ENCODE measurements at regions not wholly inside any gene's neighbourhood (a gene's known extent, or its start where the extent isn't known, plus 50 kb on each side); places are given as distances from the start of the nearest gene placed in this dataset.

- TF ChIP-seq CTCF (IDR thresholded peaks at IDR 0.05; ENCODE audit: insufficient read depth, low read length, poor library complexity, severe bottlenecking): no peak
- Histone ChIP-seq H3K4me3 (ENCODE audit: low read depth, low read length) (no peak overlapping the region), H3K36me3 (ENCODE audit: control insufficient read depth, insufficient read depth, low read length) (no peaks in the 10 kb centered on the region), H3K27me3 (ENCODE audit: control insufficient read depth, insufficient read depth, low read length) (no peaks in the 10 kb centered on the region)
- DNase-seq (ENCODE audit: low read depth): no peak
These were observed 492.3 kb downstream of the CENPC start for GRCh38 chr4:67052814-67053675.

GRCh38 chr4:67051000-67051789 lies 494.1 kb downstream of the CENPC start:
- no peak for TF ChIP-seq CTCF (IDR thresholded peaks at IDR 0.05; ENCODE audit: insufficient read depth, low read length, poor library complexity, severe bottlenecking)
- DNase-seq (ENCODE audit: low read depth): no peak
- no peaks in the 10 kb centered on the region for H3K27me3 ChIP-seq (ENCODE audit: control insufficient read depth, insufficient read depth, low read length)
- H3K36me3 ChIP-seq (ENCODE audit: control insufficient read depth, insufficient read depth, low read length): no peaks in the 10 kb centered on the region
- H3K4me3 ChIP-seq (ENCODE audit: low read depth, low read length): no peak overlapping the region

- H3K27me3 ChIP-seq (ENCODE audit: control insufficient read depth, insufficient read depth, low read length): no peaks in the 10 kb centered on the region
- no peak for TF ChIP-seq CTCF (IDR thresholded peaks at IDR 0.05; ENCODE audit: insufficient read depth, low read length, poor library complexity, severe bottlenecking)
- no peak overlapping the region for H3K4me3 ChIP-seq (ENCODE audit: low read depth, low read length)
- no peaks in the 10 kb centered on the region for H3K36me3 ChIP-seq (ENCODE audit: control insufficient read depth, insufficient read depth, low read length)
- no peak for DNase-seq (ENCODE audit: low read depth)
These were observed 495.9 kb downstream of the CENPC start for GRCh38 chr4:67049446-67049845.

- no peak for TF ChIP-seq CTCF (IDR thresholded peaks at IDR 0.05; ENCODE audit: insufficient read depth, low read length, poor library complexity, severe bottlenecking)
- Histone ChIP-seq H3K4me3 (ENCODE audit: low read depth, low read length) (no peak overlapping the region), H3K27me3 (ENCODE audit: control insufficient read depth, insufficient read depth, low read length) (no peaks in the 10 kb centered on the region), H3K36me3 (ENCODE audit: control insufficient read depth, insufficient read depth, low read length) (no peaks in the 10 kb centered on the region)
- no peak for DNase-seq (ENCODE audit: low read depth)
These were observed 496.8 kb downstream of the CENPC start for GRCh38 chr4:67048530-67048929.

GRCh38 chr4:67040315-67040714 lies 505.0 kb downstream of the CENPC start:
- no peak overlapping the region for H3K4me3 ChIP-seq (ENCODE audit: low read depth, low read length)
- no peaks in the 10 kb centered on the region for H3K36me3 ChIP-seq (ENCODE audit: control insufficient read depth, insufficient read depth, low read length)
- no peaks in the 10 kb centered on the region for H3K27me3 ChIP-seq (ENCODE audit: control insufficient read depth, insufficient read depth, low read length)
- TF ChIP-seq CTCF (IDR thresholded peaks at IDR 0.05; ENCODE audit: insufficient read depth, low read length, poor library complexity, severe bottlenecking): no peak
- no peak for DNase-seq (ENCODE audit: low read depth)
